ENCODE measurements at regions not wholly inside any gene's neighbourhood (a gene's known extent, or its start where the extent isn't known, plus 50 kb on each side); places are given as distances from the start of the nearest gene placed in this dataset.
"Not testable (repeated sequence)": the region's sequence is repeated elsewhere in the genome, so short reads cannot be mapped to it uniquely, and the experiment has no call there.

DNA sequence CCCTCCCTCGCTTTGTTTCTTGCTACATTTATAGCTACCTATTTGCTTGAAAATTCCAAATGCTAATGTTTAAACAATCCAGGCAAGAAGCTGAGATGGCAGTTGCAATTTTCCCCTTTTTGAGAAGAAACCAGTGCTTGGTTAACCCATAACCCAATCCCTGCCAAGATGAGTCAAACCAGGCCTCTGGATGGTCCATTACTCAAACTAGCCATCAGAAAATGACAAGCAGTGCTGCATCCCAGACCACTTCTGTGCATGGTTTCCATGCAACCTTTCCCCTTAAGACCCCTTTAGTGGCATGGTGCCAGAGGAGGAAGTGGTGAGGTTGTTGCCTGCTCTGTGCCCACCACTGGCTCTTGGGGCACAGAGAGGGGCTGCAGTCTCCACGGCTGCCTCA is 131.2 kb upstream of the RMP24 start:
- no peaks in the 10 kb centered on the region for H3K27me3 ChIP-seq (ENCODE audit: control insufficient read depth in 3 of 3, insufficient read depth in 3 of 3, low read length in 2 of 3)
- no peaks in the 10 kb centered on the region for H3K36me3 ChIP-seq (ENCODE audit: control insufficient read depth in 4 of 4, insufficient read depth in 4 of 4, low read length in 4 of 4)
- no peak for ATAC-seq (ENCODE audit: insufficient read depth, low FRiP score)
- WGBS, 2 donors = 70 to 78% methylated on average over 2 of the region's 2 CpGs
- H3K9me3 ChIP-seq (ENCODE audit: control insufficient read depth in 4 of 4, insufficient read depth in 3 of 4, low read length in 3 of 4) = peaks cover 0 to 4% (median 0%) of the 10 kb centered on the region in 4 donors
- H3K27ac ChIP-seq (ENCODE audit: low read depth in 1 of 2, low read length in 1 of 2) = no peak overlapping the region
- peaks cover 0 to 23% (median 7%) of the 10 kb centered on the region in 5 donors for H3K4me1 ChIP-seq (ENCODE audit: control insufficient read depth in 5 of 5, insufficient read depth in 5 of 5, low read length in 5 of 5)
- no peak overlapping the region for H3K4me3 ChIP-seq
- no peak for DNase-seq
- H3K9ac ChIP-seq (ENCODE audit: insufficient read depth in 1 of 2, low read length in 2 of 2) = no peak overlapping the region
- TF ChIP-seq, protein P1, sequence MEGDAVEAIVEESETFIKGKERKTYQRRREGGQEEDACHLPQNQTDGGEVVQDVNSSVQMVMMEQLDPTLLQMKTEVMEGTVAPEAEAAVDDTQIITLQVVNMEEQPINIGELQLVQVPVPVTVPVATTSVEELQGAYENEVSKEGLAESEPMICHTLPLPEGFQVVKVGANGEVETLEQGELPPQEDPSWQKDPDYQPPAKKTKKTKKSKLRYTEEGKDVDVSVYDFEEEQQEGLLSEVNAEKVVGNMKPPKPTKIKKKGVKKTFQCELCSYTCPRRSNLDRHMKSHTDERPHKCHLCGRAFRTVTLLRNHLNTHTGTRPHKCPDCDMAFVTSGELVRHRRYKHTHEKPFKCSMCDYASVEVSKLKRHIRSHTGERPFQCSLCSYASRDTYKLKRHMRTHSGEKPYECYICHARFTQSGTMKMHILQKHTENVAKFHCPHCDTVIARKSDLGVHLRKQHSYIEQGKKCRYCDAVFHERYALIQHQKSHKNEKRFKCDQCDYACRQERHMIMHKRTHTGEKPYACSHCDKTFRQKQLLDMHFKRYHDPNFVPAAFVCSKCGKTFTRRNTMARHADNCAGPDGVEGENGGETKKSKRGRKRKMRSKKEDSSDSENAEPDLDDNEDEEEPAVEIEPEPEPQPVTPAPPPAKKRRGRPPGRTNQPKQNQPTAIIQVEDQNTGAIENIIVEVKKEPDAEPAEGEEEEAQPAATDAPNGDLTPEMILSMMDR (IDR thresholded peaks at IDR 0.05; ENCODE audit: control extremely low read depth, extremely low read depth) = no peak

DNA sequence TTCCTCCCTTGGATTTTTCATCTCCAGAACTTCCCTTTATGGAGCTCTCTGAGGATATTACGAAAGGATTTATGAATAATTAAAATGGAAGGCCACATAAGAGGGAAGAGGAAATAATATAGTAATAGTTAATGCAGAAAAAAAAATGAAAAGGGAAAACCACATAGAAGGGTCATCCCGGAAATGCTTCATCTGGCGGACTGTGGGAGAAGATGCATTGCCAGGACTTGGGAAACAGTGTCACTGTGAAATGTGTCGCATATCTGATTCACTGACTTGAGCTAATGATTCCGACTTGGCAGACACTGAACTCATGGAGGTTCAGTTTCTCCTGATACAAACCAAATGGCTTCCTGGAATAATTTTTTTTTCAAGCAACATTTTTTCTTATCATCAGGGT is 129.9 kb upstream of the RMP24 start:
- Histone ChIP-seq H3K4me3 (no peak overlapping the region), H3K36me3 (ENCODE audit: control insufficient read depth in 4 of 4, insufficient read depth in 4 of 4, low read length in 4 of 4) (no peaks in the 10 kb centered on the region), H3K9ac (ENCODE audit: insufficient read depth in 1 of 2, low read length in 2 of 2) (no peak overlapping the region), H3K27ac (ENCODE audit: low read depth in 1 of 2, low read length in 1 of 2) (no peak overlapping the region), H3K27me3 (ENCODE audit: control insufficient read depth in 3 of 3, insufficient read depth in 3 of 3, low read length in 2 of 3) (no peaks in the 10 kb centered on the region), H3K9me3 (ENCODE audit: control insufficient read depth in 4 of 4, insufficient read depth in 3 of 4, low read length in 3 of 4) (peaks cover 0 to 4% (median 0%) of the 10 kb centered on the region in 4 donors), H3K4me1 (ENCODE audit: control insufficient read depth in 5 of 5, insufficient read depth in 5 of 5, low read length in 5 of 5) (peaks cover 0 to 23% (median 7%) of the 10 kb centered on the region in 5 donors)
- TF ChIP-seq, protein P1 (IDR thresholded peaks at IDR 0.05; ENCODE audit: control extremely low read depth, extremely low read depth) = no peak
- no peak for ATAC-seq (ENCODE audit: insufficient read depth, low FRiP score)
- 59% methylated on average over 5 of the region's 5 CpGs for WGBS, 2 donors
- DNase-seq = peak; percentile 41 to 78 (median 48)

DNA sequence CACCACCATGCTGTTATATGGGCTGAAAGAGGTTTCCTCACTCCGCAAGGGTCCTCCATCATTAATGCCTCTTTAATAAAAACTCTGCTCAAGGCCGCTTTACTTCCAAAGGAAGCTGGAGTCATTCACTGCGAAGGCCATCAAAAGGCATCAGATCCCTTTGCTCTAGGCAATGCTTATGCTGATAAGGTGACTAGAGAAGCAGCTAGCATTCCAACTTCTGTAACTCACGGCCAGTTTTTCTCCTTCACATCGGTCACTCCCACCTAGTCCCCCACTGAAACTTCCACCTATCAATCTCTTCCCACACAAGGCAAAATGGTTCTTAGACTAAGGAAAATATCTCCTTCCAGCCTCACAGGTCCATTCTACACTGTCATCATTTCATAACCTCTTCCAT is 124.2 kb upstream of the RMP24 start:
- H3K9ac ChIP-seq (ENCODE audit: insufficient read depth in 1 of 2, low read length in 2 of 2); H3K4me3 ChIP-seq; ATAC-seq (ENCODE audit: insufficient read depth, low FRiP score); H3K27ac ChIP-seq (ENCODE audit: low read depth in 1 of 2, low read length in 1 of 2); H3K4me1 ChIP-seq (ENCODE audit: control insufficient read depth in 5 of 5, insufficient read depth in 5 of 5, low read length in 5 of 5); H3K27me3 ChIP-seq (ENCODE audit: control insufficient read depth in 3 of 3, insufficient read depth in 3 of 3, low read length in 2 of 3); H3K36me3 ChIP-seq (ENCODE audit: control insufficient read depth in 4 of 4, insufficient read depth in 4 of 4, low read length in 4 of 4); H3K9me3 ChIP-seq (ENCODE audit: control insufficient read depth in 4 of 4, insufficient read depth in 3 of 4, low read length in 3 of 4); DNase-seq: not testable (repeated sequence)
- WGBS, 2 donors = 84 to 91% methylated on average over 5 of the region's 5 CpGs

GRCh38 chr18:35849241-35849640 is 123.2 kb upstream of the RMP24 start:
- not testable (repeated sequence) for H3K4me1 ChIP-seq (ENCODE audit: control insufficient read depth in 5 of 5, insufficient read depth in 5 of 5, low read length in 5 of 5); H3K4me3 ChIP-seq; H3K27ac ChIP-seq (ENCODE audit: low read depth in 1 of 2, low read length in 1 of 2); H3K9ac ChIP-seq (ENCODE audit: insufficient read depth in 1 of 2, low read length in 2 of 2); H3K9me3 ChIP-seq (ENCODE audit: control insufficient read depth in 4 of 4, insufficient read depth in 3 of 4, low read length in 3 of 4); H3K36me3 ChIP-seq (ENCODE audit: control insufficient read depth in 4 of 4, insufficient read depth in 4 of 4, low read length in 4 of 4); DNase-seq; H3K27me3 ChIP-seq (ENCODE audit: control insufficient read depth in 3 of 3, insufficient read depth in 3 of 3, low read length in 2 of 3); ATAC-seq (ENCODE audit: insufficient read depth, low FRiP score)
- 76 to 90% methylated on average over 2 of the region's 2 CpGs for WGBS, 2 donors

Data from lung (tissue), 11 donors.